ENCODE measurements at regions not wholly inside any gene's neighbourhood (a gene's known extent, or its start where the extent isn't known, plus 50 kb on each side); places are given as distances from the start of the nearest gene placed in this dataset.

DNA sequence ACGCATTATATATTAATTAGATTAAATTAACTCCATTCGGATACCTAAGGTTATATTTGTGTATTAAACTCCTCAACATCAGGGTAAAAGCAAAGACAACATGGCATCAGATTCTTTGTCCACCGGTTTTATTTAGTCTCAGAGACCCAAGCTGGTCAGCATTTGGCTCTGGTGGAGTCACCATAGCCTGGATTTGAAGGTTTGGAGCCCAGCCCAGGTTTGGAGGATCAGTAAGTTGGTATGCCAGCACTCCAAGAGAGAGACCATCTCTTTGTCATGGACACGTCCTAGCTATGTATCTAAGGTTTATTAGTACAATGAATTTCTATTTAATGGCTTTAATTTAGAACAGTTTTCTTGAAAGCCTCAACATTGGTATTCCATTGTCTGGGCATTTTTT lies 328.4 kb upstream of the RBFOX1 start:
- H3K27me3 ChIP-seq, result no peaks in the 10 kb centered on the region
- peak in 1 of 2 donors; percentile 5 for DNase-seq (ENCODE audit: extremely low spot score in 2 of 2)
- no peak overlapping the region for H3K4me3 ChIP-seq
- no peaks in the 10 kb centered on the region for H3K9me3 ChIP-seq
- H3K36me3 ChIP-seq, result no peaks in the 10 kb centered on the region
- TF ChIP-seq POLR2A (IDR thresholded peaks at IDR 0.05), result no peak
- TF ChIP-seq POLR2AphosphoS5 (IDR thresholded peaks at IDR 0.05; ENCODE audit: insufficient read depth in 1 of 2, low read depth in 1 of 2), result no peak
- TF ChIP-seq, protein P1, sequence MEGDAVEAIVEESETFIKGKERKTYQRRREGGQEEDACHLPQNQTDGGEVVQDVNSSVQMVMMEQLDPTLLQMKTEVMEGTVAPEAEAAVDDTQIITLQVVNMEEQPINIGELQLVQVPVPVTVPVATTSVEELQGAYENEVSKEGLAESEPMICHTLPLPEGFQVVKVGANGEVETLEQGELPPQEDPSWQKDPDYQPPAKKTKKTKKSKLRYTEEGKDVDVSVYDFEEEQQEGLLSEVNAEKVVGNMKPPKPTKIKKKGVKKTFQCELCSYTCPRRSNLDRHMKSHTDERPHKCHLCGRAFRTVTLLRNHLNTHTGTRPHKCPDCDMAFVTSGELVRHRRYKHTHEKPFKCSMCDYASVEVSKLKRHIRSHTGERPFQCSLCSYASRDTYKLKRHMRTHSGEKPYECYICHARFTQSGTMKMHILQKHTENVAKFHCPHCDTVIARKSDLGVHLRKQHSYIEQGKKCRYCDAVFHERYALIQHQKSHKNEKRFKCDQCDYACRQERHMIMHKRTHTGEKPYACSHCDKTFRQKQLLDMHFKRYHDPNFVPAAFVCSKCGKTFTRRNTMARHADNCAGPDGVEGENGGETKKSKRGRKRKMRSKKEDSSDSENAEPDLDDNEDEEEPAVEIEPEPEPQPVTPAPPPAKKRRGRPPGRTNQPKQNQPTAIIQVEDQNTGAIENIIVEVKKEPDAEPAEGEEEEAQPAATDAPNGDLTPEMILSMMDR (IDR thresholded peaks at IDR 0.05), result no peak
- no peak overlapping the region for H3K27ac ChIP-seq
- no peaks in the 10 kb centered on the region for H3K4me1 ChIP-seq
- intact Hi-C loops (cut with DNase I), result no loop called here

- Histone ChIP-seq H3K4me1 (no peaks in the 10 kb centered on the region), H3K4me3 (no peak overlapping the region), H3K27me3 (no peaks in the 10 kb centered on the region), H3K27ac (no peak overlapping the region), H3K9me3 (no peaks in the 10 kb centered on the region), H3K36me3 (no peaks in the 10 kb centered on the region)
- DNase-seq (ENCODE audit: extremely low spot score in 2 of 2), result peak in 1 of 2 donors; percentile 32
- intact Hi-C loops (cut with DNase I), result no loop called here
- TF ChIP-seq POLR2AphosphoS5 (IDR thresholded peaks at IDR 0.05; ENCODE audit: insufficient read depth in 1 of 2, low read depth in 1 of 2) (no peak), POLR2A (IDR thresholded peaks at IDR 0.05) (no peak)
- TF ChIP-seq, protein P1 (IDR thresholded peaks at IDR 0.05), result no peak
Measured at GRCh38 chr16:6993544-6993943, 339.1 kb upstream of the RBFOX1 start.

DNA sequence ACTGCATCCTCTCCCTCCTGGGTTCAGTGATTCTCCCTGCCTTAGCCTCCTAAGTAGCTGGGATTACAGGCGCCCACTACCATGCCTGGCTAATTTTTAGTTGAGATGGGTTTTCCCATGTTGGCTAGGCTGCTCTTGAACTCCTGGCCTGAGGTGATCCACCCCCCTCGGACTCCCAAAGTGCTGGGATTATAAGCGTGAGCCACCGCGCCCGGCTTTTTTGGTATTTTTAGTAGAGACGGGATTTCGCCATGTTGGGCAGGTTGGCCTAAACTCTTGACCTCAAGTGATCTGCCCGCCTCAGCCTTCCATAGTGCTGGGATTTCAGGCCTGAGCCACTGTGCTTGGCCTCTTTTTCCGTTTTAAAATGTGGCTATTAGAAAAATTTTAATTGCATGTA lies 343.8 kb upstream of the RBFOX1 start:
- Histone ChIP-seq H3K27me3 (no peaks in the 10 kb centered on the region), H3K4me1 (no peaks in the 10 kb centered on the region), H3K27ac (no peak overlapping the region), H3K4me3 (no peak overlapping the region), H3K9me3 (no peaks in the 10 kb centered on the region), H3K36me3 (no peaks in the 10 kb centered on the region)
- TF ChIP-seq, protein P1 (IDR thresholded peaks at IDR 0.05), result no peak
- TF ChIP-seq POLR2A (IDR thresholded peaks at IDR 0.05) (no peak), POLR2AphosphoS5 (IDR thresholded peaks at IDR 0.05; ENCODE audit: insufficient read depth in 1 of 2, low read depth in 1 of 2) (no peak)
- DNase-seq (ENCODE audit: extremely low spot score in 2 of 2), result peak in 1 of 2 donors; percentile 10
- intact Hi-C loops (cut with DNase I), result loop anchor here (5.0 kb wide), 1 partner anchor 1072 kb away; no protein-coding TSS in a partner anchor

DNA sequence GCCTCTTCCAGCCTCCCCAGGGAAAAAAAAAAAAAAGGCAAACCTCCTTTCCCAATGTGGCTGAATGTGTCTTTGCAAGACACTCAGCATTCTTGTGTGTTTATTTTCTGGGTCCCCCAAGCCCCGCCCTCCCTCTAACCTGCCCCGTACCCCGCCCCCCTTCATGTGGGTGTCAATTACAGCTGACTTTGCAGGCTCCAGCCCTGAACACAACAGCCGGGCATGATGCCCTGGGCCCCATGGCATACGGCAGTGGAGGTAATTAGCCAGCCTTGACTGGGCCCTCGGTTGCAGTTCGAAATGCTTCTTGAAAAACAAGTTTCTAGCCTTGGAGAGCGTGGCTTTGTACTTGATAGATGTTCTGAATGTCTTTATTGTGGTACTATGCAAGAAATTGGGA lies 354.7 kb upstream of the RBFOX1 start:
- no peaks in the 10 kb centered on the region for H3K9me3 ChIP-seq
- intact Hi-C loops (cut with DNase I), result no loop called here

DNA sequence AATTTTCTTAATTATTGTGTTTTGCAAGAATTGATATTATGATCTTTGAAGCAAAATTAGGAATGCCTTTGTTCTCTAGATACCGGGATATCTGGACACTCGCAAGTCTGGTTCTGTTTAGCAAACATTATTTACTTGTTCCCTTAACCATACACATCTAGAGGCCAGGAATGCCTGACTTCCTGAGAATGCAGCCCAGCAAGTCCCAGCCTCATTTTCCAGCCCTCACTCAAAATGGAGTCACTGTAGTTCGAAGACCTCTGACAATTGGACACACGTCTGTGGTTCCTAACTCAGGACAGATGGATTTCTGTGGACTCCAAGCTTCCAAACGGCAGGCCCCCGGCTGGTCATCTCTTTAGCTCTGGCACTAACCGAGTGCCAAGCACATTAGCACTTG lies 355.4 kb upstream of the RBFOX1 start:
- intact Hi-C loops (cut with DNase I), result no loop called here
- TF ChIP-seq POLR2AphosphoS5 (IDR thresholded peaks at IDR 0.05; ENCODE audit: insufficient read depth in 1 of 2, low read depth in 1 of 2) (no peak), POLR2A (IDR thresholded peaks at IDR 0.05) (no peak)
- TF ChIP-seq, protein P1 (IDR thresholded peaks at IDR 0.05), result no peak
- no peak for DNase-seq (ENCODE audit: extremely low spot score in 2 of 2)

More for the DNA sequence above, 354.7 kb upstream of the RBFOX1 start:
- no peak for TF ChIP-seq POLR2A (IDR thresholded peaks at IDR 0.05)
- TF ChIP-seq, protein P1 (IDR thresholded peaks at IDR 0.05), result no peak
- no peak for TF ChIP-seq POLR2AphosphoS5 (IDR thresholded peaks at IDR 0.05; ENCODE audit: insufficient read depth in 1 of 2, low read depth in 1 of 2)
- H3K27me3 ChIP-seq, result no peaks in the 10 kb centered on the region
- no peaks in the 10 kb centered on the region for H3K4me1 ChIP-seq
- no peaks in the 10 kb centered on the region for H3K36me3 ChIP-seq
- no peak overlapping the region for H3K4me3 ChIP-seq
- no peak overlapping the region for H3K27ac ChIP-seq
- no peak for DNase-seq (ENCODE audit: extremely low spot score in 2 of 2)

More for the DNA sequence above, 355.4 kb upstream of the RBFOX1 start:
- H3K27me3 ChIP-seq, result no peaks in the 10 kb centered on the region
- no peak overlapping the region for H3K27ac ChIP-seq
- H3K36me3 ChIP-seq, result no peaks in the 10 kb centered on the region
- no peaks in the 10 kb centered on the region for H3K4me1 ChIP-seq
- no peaks in the 10 kb centered on the region for H3K9me3 ChIP-seq
- H3K4me3 ChIP-seq, result no peak overlapping the region

All from vagina (tissue), 2 donors.